ENCODE measurements at regions not wholly inside any gene's neighbourhood (a gene's known extent, or its start where the extent isn't known, plus 50 kb on each side); places are given as distances from the start of the nearest gene placed in this dataset.

DNA sequence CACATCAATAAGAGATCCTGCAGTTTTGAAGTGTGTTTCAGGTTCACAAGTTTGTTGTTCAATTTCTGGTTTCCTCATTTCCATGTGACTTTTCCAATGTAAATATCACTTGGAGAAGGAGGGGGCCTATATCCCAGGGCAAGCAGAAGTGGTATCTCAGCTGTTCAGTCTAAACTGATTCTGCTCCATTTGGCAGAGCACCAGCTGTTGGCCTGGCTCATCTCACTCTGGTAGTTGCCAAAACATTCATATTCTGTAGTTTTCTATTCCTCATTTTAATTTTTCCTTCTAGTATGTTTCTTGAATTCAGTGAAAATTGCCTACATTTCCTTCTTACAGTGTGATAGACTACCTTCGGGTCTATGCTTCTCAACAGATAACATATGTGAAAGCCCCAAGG is 101.8 kb upstream of the TAC1 start:
- H3K9me3 ChIP-seq = no peaks in the 10 kb centered on the region
- WGBS, 5 donors = 79 to 93% (median 89%) methylated on average over 1 of the region's 1 CpG
- no peaks in the 10 kb centered on the region for H3K4me1 ChIP-seq
- no peaks in the 10 kb centered on the region for H3K27me3 ChIP-seq
- DNase-seq = no peak
- no peak overlapping the region for H3K4me3 ChIP-seq
- no peak overlapping the region for H3K27ac ChIP-seq
- intact Hi-C loops (cut with DNase I; ENCODE audit: low total_unique reads) = no loop called here
- TF ChIP-seq EP300 (IDR thresholded peaks at IDR 0.05) (no peak), POLR2AphosphoS5 (IDR thresholded peaks at IDR 0.05) (no peak), POLR2A (IDR thresholded peaks at IDR 0.05) (no peak)
- TF ChIP-seq, protein P1, sequence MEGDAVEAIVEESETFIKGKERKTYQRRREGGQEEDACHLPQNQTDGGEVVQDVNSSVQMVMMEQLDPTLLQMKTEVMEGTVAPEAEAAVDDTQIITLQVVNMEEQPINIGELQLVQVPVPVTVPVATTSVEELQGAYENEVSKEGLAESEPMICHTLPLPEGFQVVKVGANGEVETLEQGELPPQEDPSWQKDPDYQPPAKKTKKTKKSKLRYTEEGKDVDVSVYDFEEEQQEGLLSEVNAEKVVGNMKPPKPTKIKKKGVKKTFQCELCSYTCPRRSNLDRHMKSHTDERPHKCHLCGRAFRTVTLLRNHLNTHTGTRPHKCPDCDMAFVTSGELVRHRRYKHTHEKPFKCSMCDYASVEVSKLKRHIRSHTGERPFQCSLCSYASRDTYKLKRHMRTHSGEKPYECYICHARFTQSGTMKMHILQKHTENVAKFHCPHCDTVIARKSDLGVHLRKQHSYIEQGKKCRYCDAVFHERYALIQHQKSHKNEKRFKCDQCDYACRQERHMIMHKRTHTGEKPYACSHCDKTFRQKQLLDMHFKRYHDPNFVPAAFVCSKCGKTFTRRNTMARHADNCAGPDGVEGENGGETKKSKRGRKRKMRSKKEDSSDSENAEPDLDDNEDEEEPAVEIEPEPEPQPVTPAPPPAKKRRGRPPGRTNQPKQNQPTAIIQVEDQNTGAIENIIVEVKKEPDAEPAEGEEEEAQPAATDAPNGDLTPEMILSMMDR (IDR thresholded peaks at IDR 0.05) = no peak
- H3K36me3 ChIP-seq = no peaks in the 10 kb centered on the region

DNA sequence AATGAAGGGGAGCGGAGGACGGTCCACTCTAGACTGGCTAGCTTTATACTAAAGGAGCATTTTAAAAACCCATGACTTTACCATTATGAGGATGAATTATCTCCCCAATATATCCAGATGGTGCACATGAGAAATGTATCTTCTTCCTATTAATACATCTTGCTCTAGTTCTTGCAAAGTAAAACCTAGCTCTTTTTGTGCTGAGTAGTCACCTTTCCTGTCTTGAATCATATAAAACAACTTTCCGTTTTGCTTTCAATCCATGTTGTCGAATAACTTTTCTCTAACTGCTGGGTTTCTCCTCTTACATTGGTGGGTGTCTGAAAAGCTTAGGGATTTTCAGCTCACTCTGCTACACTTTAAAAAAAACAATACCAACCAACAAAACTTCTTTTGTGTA is 96.3 kb upstream of the TAC1 start:
- H3K36me3 ChIP-seq = no peaks in the 10 kb centered on the region
- DNase-seq = no peak
- H3K4me3 ChIP-seq = no peak overlapping the region
- TF ChIP-seq, protein P1 (IDR thresholded peaks at IDR 0.05) = no peak
- TF ChIP-seq POLR2A (IDR thresholded peaks at IDR 0.05) (no peak), POLR2AphosphoS5 (IDR thresholded peaks at IDR 0.05) (no peak), EP300 (IDR thresholded peaks at IDR 0.05) (no peak)
- intact Hi-C loops (cut with DNase I; ENCODE audit: low total_unique reads) = no loop called here
- H3K4me1 ChIP-seq = no peaks in the 10 kb centered on the region
- 91 to 97% (median 93%) methylated on average over 4 of the region's 4 CpGs for whole genome bisulfite sequencing, 5 donors
- no peak overlapping the region for H3K27ac ChIP-seq
- H3K27me3 ChIP-seq = no peaks in the 10 kb centered on the region
- H3K9me3 ChIP-seq = no peaks in the 10 kb centered on the region

DNA sequence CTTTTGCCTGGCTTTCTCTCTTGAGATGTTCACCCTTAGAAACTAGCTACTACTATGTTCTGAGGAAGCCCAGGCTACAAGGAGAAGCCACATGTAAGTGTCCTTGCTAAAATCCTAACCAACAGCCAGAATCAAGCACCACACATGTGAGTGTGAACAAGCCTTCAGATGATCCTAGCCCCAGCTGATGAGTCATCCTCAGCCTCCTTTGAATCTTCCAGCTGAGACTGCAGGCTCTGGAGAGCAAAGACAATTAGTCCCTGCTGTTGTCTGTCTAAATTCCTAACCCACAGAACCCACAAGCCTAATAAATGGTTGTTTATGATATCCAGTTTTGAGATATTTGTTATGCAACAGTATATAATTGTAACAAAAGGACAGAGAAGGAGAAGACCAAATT is 92.8 kb upstream of the TAC1 start:
- DNase-seq = no peak
- no peak overlapping the region for H3K4me3 ChIP-seq
- intact Hi-C loops (cut with DNase I; ENCODE audit: low total_unique reads) = no loop called here
- H3K27ac ChIP-seq = no peak overlapping the region
- H3K36me3 ChIP-seq = no peaks in the 10 kb centered on the region
- no peaks in the 10 kb centered on the region for H3K27me3 ChIP-seq
- H3K4me1 ChIP-seq = no peaks in the 10 kb centered on the region
- no peak for TF ChIP-seq EP300 (IDR thresholded peaks at IDR 0.05)
- TF ChIP-seq POLR2AphosphoS5 (IDR thresholded peaks at IDR 0.05) = no peak
- TF ChIP-seq POLR2A (IDR thresholded peaks at IDR 0.05) = no peak
- TF ChIP-seq, protein P1 (IDR thresholded peaks at IDR 0.05) = no peak
- peaks cover 0 to 5% (median 0%) of the 10 kb centered on the region in 4 donors for H3K9me3 ChIP-seq

DNA sequence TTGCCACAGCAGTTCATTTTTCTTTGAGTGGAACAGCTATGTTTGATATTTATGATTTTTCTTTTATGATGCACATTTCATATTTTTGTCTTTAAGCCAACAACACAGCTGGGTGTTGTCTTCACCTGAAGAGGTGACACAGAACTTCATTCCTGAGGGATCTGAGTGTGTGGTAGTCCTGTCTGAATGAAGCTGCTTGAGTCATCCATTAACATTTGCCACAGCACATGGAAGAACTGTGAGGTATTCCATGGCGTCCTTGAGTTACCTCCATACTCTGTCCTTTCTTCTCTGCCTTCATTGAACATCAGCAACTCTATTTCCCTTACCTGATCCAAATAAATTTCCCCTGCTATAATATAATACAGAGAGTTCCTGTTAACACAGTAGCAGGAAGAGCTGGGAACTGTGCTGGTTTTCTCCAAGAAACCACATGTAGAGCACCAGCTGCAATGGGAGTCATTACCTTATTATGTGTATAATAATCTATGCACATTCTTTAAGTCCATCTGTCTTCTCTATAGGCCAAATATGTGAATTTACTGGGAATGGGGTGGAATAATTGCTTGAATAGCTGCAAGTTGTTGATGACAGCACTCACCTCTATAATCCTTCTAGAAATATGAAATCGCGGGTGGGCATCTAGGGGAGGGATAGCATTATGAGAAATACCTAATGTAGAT is 72.4 kb upstream of the TAC1 start:
- no peaks in the 10 kb centered on the region for H3K36me3 ChIP-seq

More for the DNA sequence above, 72.4 kb upstream of the TAC1 start:
- 80 to 92% (median 82%) methylated on average over 3 of the region's 3 CpGs for WGBS, 5 donors
- Histone ChIP-seq H3K27me3 (peaks cover 0 to 5% (median 0%) of the 10 kb centered on the region in 3 donors), H3K4me3 (no peak overlapping the region), H3K4me1 (no peaks in the 10 kb centered on the region), H3K9me3 (no peaks in the 10 kb centered on the region), H3K27ac (no peak overlapping the region)
- no peak for DNase-seq
- TF ChIP-seq, protein P1 (IDR thresholded peaks at IDR 0.05) = no peak
- TF ChIP-seq POLR2AphosphoS5 (IDR thresholded peaks at IDR 0.05) (no peak), POLR2A (IDR thresholded peaks at IDR 0.05) (no peak), EP300 (IDR thresholded peaks at IDR 0.05) (no peak)
- intact Hi-C loops (cut with DNase I; ENCODE audit: low total_unique reads) = no loop called here
